ENCODE measurements at regions not wholly inside any gene's neighbourhood (a gene's known extent, or its start where the extent isn't known, plus 50 kb on each side); places are given as distances from the start of the nearest gene placed in this dataset.

DNA sequence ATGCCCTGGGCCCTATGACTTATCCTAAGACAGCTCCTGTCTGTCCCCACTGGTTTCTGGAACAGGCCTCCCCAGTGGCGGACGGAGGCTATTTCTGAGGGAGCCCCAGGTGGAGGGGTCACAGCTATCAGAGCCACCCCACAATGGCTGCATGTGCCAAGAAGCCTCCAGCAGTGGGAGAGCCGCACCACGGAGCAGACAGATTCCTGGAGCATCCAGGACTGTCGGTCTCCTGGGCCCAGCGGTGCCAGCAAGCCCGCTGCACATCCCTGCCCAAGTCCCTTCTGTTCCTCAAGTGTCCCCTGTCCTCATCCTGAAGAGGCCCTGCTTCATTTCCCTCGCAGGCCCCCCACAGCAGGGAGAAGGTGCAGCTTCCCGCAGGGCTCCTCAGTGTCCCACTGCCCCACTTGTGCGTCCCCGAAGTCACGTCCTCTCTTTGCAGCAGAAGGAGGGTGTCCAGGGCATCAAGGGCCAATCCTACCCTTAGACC, 193.0 kb upstream of the SHH start:
- no peaks in the 10 kb centered on the region for H3K36me3 Mint-ChIP-seq (ENCODE audit: low read depth, unreplicated experiment)
- no peaks in the 10 kb centered on the region for H3K4me1 Mint-ChIP-seq (ENCODE audit: low read depth, unreplicated experiment)
- Histone ChIP-seq H3K79me2 (ENCODE audit: insufficient read depth, low read length) (no peaks in the 10 kb centered on the region), H3K4me3 (ENCODE audit: insufficient read depth, low read depth, low read length) (no peak overlapping the region), H3K4me1 (ENCODE audit: insufficient read depth, low read length) (no peaks in the 10 kb centered on the region), H3K36me3 (ENCODE audit: insufficient read depth, low read length) (no peaks in the 10 kb centered on the region), H3K27ac (ENCODE audit: low read depth, low read length) (no peak overlapping the region), H3K27me3 (ENCODE audit: insufficient read depth, low read length) (no peaks in the 10 kb centered on the region), H2AFZ (ENCODE audit: low read depth, low read length) (no peak overlapping the region), H3K9me3 (ENCODE audit: insufficient read depth, low read depth, low read length) (no peaks in the 10 kb centered on the region), H3K4me2 (ENCODE audit: low read length) (no peak overlapping the region), H3K9ac (ENCODE audit: low read length) (no peak overlapping the region), H4K20me1 (ENCODE audit: insufficient read depth, low read length) (no peaks in the 10 kb centered on the region)
- no peak for FAIRE-seq
- peaks cover 19% of the 10 kb centered on the region for H3K27me3 Mint-ChIP-seq (ENCODE audit: low read depth, unreplicated experiment)
- no peak overlapping the region for H3K27ac Mint-ChIP-seq (ENCODE audit: unreplicated experiment)
- no peak overlapping the region for H3K4me3 Mint-ChIP-seq (ENCODE audit: unreplicated experiment)
- H3K9me3 Mint-ChIP-seq (ENCODE audit: unreplicated experiment) = peaks cover 4% of the 10 kb centered on the region
- no peak for DNase-seq (ENCODE audit: low read depth)
- TF ChIP-seq, protein P1, sequence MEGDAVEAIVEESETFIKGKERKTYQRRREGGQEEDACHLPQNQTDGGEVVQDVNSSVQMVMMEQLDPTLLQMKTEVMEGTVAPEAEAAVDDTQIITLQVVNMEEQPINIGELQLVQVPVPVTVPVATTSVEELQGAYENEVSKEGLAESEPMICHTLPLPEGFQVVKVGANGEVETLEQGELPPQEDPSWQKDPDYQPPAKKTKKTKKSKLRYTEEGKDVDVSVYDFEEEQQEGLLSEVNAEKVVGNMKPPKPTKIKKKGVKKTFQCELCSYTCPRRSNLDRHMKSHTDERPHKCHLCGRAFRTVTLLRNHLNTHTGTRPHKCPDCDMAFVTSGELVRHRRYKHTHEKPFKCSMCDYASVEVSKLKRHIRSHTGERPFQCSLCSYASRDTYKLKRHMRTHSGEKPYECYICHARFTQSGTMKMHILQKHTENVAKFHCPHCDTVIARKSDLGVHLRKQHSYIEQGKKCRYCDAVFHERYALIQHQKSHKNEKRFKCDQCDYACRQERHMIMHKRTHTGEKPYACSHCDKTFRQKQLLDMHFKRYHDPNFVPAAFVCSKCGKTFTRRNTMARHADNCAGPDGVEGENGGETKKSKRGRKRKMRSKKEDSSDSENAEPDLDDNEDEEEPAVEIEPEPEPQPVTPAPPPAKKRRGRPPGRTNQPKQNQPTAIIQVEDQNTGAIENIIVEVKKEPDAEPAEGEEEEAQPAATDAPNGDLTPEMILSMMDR (IDR thresholded peaks at IDR 0.05; ENCODE audit: insufficient read depth, low read depth, low read length) = no peak
- TF ChIP-seq EZH2 (IDR thresholded peaks at IDR 0.05; ENCODE audit: insufficient read depth, low read length) = no peak

DNA sequence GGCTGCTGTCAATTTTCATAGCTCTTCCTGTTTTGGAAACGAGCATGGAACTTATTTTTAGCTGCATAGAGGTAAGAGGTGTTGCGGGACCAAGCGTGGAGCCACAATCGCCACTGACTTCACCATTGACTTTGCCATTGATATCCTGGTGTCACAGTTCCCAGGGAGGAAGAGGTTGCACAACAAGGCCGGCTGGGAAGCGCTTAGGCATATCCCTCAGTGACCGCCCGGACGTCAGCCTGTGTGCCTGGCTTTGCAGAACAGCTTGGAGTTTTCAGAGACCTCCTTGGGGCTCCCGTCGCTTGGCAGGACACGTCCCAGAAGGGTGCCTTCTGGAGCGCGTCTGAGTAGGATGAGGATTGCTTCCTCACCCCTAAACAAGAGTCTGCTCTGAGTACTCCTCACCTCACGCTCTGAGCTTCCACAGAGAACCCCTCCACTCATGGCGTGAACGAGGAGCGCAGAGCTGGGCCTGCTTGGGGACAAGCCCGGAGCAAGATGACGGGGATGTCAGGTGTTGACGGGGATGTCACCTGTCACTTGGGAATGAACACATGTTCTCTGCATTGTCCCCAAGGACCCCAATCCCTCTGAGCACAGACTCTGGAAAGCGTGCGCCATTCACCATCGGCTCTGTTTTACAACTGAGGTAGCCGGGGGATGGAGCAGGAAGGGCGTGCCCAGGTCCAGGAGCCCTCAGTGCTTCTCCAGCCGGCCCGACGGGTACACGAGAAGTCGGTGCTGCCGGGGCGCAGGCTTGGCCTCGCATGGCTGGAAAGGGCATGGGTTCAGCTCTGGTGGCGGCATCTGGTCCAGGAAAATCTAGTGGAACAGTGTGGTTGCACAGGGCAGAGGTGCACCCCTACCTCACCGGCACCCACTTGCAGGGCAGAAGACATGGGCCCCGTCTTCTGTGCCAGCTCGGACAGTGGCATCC, 192.3 kb upstream of the SHH start:
- Histone ChIP-seq H3K4me1 (ENCODE audit: insufficient read depth, low read length) (no peaks in the 10 kb centered on the region), H3K9ac (ENCODE audit: low read length) (no peak overlapping the region), H3K4me3 (ENCODE audit: insufficient read depth, low read depth, low read length) (no peak overlapping the region), H3K4me2 (ENCODE audit: low read length) (no peak overlapping the region), H3K79me2 (ENCODE audit: insufficient read depth, low read length) (no peaks in the 10 kb centered on the region), H3K27ac (ENCODE audit: low read depth, low read length) (no peak overlapping the region), H4K20me1 (ENCODE audit: insufficient read depth, low read length) (no peaks in the 10 kb centered on the region), H3K36me3 (ENCODE audit: insufficient read depth, low read length) (no peaks in the 10 kb centered on the region), H3K27me3 (ENCODE audit: insufficient read depth, low read length) (no peaks in the 10 kb centered on the region), H2AFZ (ENCODE audit: low read depth, low read length) (no peak overlapping the region), H3K9me3 (ENCODE audit: insufficient read depth, low read depth, low read length) (no peaks in the 10 kb centered on the region)
- no peak for TF ChIP-seq EZH2 (IDR thresholded peaks at IDR 0.05; ENCODE audit: insufficient read depth, low read length)
- TF ChIP-seq, protein P1 (IDR thresholded peaks at IDR 0.05; ENCODE audit: insufficient read depth, low read depth, low read length) = no peak
- no peak overlapping the region for H3K4me3 Mint-ChIP-seq (ENCODE audit: unreplicated experiment)
- H3K4me1 Mint-ChIP-seq (ENCODE audit: low read depth, unreplicated experiment) = no peaks in the 10 kb centered on the region
- peaks cover 26% of the 10 kb centered on the region for H3K27me3 Mint-ChIP-seq (ENCODE audit: low read depth, unreplicated experiment)
- H3K9me3 Mint-ChIP-seq (ENCODE audit: unreplicated experiment) = peaks cover 5% of the 10 kb centered on the region
- H3K36me3 Mint-ChIP-seq (ENCODE audit: low read depth, unreplicated experiment) = peaks cover 1% of the 10 kb centered on the region
- no peak for DNase-seq (ENCODE audit: low read depth)
- no peak for FAIRE-seq
- H3K27ac Mint-ChIP-seq (ENCODE audit: unreplicated experiment) = no peak overlapping the region
